ENCODE measurements at regions not wholly inside any gene's neighbourhood (a gene's known extent, or its start where the extent isn't known, plus 50 kb on each side); places are given as distances from the start of the nearest gene placed in this dataset.

GRCh38 chr5:155938051-155938450 is 388.9 kb upstream of the SGCD start:
- no peak overlapping the region for H3K4me3 ChIP-seq (ENCODE audit: low read depth, low read length)
- TF ChIP-seq CTCF (IDR thresholded peaks at IDR 0.05; ENCODE audit: control insufficient read depth, extremely low read depth, insufficient read depth): no peak

GRCh38 chr5:155941340-155941739 is 385.6 kb upstream of the SGCD start:
- no peak for TF ChIP-seq CTCF (IDR thresholded peaks at IDR 0.05; ENCODE audit: control insufficient read depth, extremely low read depth, insufficient read depth)
- H3K4me3 ChIP-seq (ENCODE audit: low read depth, low read length): no peak overlapping the region
- no peak for DNase-seq (ENCODE audit: low read depth)

More at GRCh38 chr5:155938051-155938450, 388.9 kb upstream of the SGCD start:
- no peak for DNase-seq (ENCODE audit: low read depth)

- TF ChIP-seq CTCF (IDR thresholded peaks at IDR 0.05; ENCODE audit: control insufficient read depth, extremely low read depth, insufficient read depth): peak; percentile 88
- peak; percentile 17 for DNase-seq (ENCODE audit: low read depth)
- no peak overlapping the region for H3K4me3 ChIP-seq (ENCODE audit: low read depth, low read length)
Measured at GRCh38 chr5:155943516-155944407, 383.2 kb upstream of the SGCD start.

- DNase-seq (ENCODE audit: low read depth): no peak
- no peak for TF ChIP-seq CTCF (IDR thresholded peaks at IDR 0.05; ENCODE audit: control insufficient read depth, extremely low read depth, insufficient read depth)
- H3K4me3 ChIP-seq (ENCODE audit: low read depth, low read length): no peak overlapping the region
Measured at GRCh38 chr5:155947394-155948062, 379.4 kb upstream of the SGCD start.

GRCh38 chr5:155948576-155948975 is 378.4 kb upstream of the SGCD start:
- no peak for DNase-seq (ENCODE audit: low read depth)
- no peak for TF ChIP-seq CTCF (IDR thresholded peaks at IDR 0.05; ENCODE audit: control insufficient read depth, extremely low read depth, insufficient read depth)

GRCh38 chr5:155952486-155953089 is 374.4 kb upstream of the SGCD start:
- no peak for DNase-seq (ENCODE audit: low read depth)

More at GRCh38 chr5:155948576-155948975, 378.4 kb upstream of the SGCD start:
- H3K4me3 ChIP-seq (ENCODE audit: low read depth, low read length): no peak overlapping the region

More at GRCh38 chr5:155952486-155953089, 374.4 kb upstream of the SGCD start:
- TF ChIP-seq CTCF (IDR thresholded peaks at IDR 0.05; ENCODE audit: control insufficient read depth, extremely low read depth, insufficient read depth): no peak
- no peak overlapping the region for H3K4me3 ChIP-seq (ENCODE audit: low read depth, low read length)

Data from LNCaP clone FGC (cell line).